Mucosa of stomach (tissue), 1 donor: ENCODE measurements at regions not wholly inside any gene's neighbourhood (a gene's known extent, or its start where the extent isn't known, plus 50 kb on each side); places are given as distances from the start of the nearest gene placed in this dataset.

Source experiments
- H3K27me3 ChIP-seq: one replicate; pipeline ENCODE4 v1.7.0; 2013; ENCODE audit warnings: mild to moderate bottlenecking, low read length; ENCODE audit not compliant: control insufficient read depth, insufficient read depth
- H3K36me3 ChIP-seq: one replicate; pipeline ENCODE4 v1.7.0; 2013; ENCODE audit warnings: low read length; ENCODE audit not compliant: control insufficient read depth, insufficient read depth
- H3K4me1 ChIP-seq: one replicate; pipeline ENCODE4 v1.7.0; 2013; ENCODE audit warnings: mild to moderate bottlenecking, low read length; ENCODE audit not compliant: control insufficient read depth, insufficient read depth
- H3K4me3 ChIP-seq: one replicate; pipeline ENCODE4 v1.7.0; 2013; ENCODE audit warnings: low read length
- H3K9ac ChIP-seq: one replicate; pipeline ENCODE4 v1.7.0; 2013; ENCODE audit warnings: mild to moderate bottlenecking, low read length, moderate library complexity
- H3K9me3 ChIP-seq: one replicate; pipeline ENCODE4 v1.7.0; 2013; ENCODE audit warnings: mild to moderate bottlenecking, low read length, moderate library complexity; ENCODE audit not compliant: control insufficient read depth
- donor health status: Pancreatic carcinoma.

DNA sequence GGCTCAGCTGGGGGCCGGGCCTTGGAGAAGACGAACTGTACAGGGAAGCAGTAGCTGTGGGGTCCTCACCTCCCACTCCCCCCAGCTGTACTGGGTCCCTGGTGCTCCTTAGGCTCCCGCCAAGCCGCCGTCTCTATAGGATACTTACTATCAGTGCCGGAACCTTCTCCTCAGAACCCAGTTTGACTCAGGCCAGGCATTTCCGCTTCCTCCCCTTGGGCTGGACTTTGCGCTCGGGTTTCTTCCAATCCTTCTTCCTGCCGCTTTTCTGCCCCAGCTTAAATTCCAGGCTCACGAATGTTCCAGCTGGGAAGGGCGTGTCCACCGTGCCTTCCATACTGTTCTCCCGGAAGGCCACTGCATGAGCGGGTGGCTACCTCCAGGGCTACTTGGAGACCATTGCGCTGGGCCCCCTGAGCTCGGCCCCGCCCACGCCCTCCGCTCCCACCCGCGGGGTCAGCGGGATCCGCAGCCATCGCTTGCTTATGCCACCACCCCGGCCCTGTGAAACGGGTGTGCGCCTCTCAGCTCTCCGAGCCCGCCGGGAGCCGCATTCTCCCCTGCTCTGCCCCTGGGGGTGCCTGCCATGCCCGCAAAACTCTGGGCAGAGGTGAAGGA is 1795.9 kb downstream of the TP53TG3F start:
- no peak overlapping the region for H3K4me3 ChIP-seq
- H3K9ac ChIP-seq = no peak overlapping the region
- H3K36me3 ChIP-seq = no peaks in the 10 kb centered on the region
- no peaks in the 10 kb centered on the region for H3K27me3 ChIP-seq
- no peaks in the 10 kb centered on the region for H3K9me3 ChIP-seq
- no peaks in the 10 kb centered on the region for H3K4me1 ChIP-seq

GRCh38 chr16:35255816-35256215 is 1796.4 kb downstream of the TP53TG3F start:
- Histone ChIP-seq H3K4me1 (no peaks in the 10 kb centered on the region), H3K27me3 (no peaks in the 10 kb centered on the region), H3K9me3 (no peaks in the 10 kb centered on the region), H3K36me3 (no peaks in the 10 kb centered on the region), H3K9ac (no peak overlapping the region), H3K4me3 (no peak overlapping the region)

- H3K4me3 ChIP-seq = no peak overlapping the region
- no peaks in the 10 kb centered on the region for H3K36me3 ChIP-seq
- H3K9me3 ChIP-seq = no peaks in the 10 kb centered on the region
- H3K9ac ChIP-seq = no peak overlapping the region
- no peaks in the 10 kb centered on the region for H3K27me3 ChIP-seq
- no peaks in the 10 kb centered on the region for H3K4me1 ChIP-seq
Measured at GRCh38 chr16:35258381-35258780, 1799.0 kb downstream of the TP53TG3F start.

DNA sequence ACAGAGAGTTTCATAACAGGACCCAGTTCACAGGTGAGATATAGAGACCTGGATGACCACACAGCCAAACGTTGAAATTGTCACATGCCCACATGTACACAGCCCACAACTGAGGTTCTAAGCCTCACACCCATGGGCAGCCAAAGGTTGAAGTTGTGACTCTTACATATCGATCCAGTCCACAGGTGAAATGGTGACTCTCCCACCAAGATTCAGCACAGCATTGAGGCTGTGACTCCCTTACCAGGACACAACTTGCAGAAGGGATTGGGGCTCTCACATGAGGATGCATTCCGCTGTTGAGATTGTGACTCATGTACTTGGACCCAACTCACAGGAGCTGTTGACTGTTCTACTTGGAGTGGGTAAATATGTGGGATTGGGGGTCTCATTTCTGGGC is 1836.4 kb downstream of the TP53TG3F start:
- no peaks in the 10 kb centered on the region for H3K27me3 ChIP-seq
- H3K9ac ChIP-seq = no peak overlapping the region
- no peaks in the 10 kb centered on the region for H3K4me1 ChIP-seq
- no peak overlapping the region for H3K4me3 ChIP-seq
- H3K36me3 ChIP-seq = no peaks in the 10 kb centered on the region
- no peaks in the 10 kb centered on the region for H3K9me3 ChIP-seq

GRCh38 chr16:35296962-35297653 is 1837.7 kb downstream of the TP53TG3F start:
- no peak overlapping the region for H3K9ac ChIP-seq

GRCh38 chr16:35298460-35299243 is 1839.2 kb downstream of the TP53TG3F start:
- no peak overlapping the region for H3K9ac ChIP-seq
- no peaks in the 10 kb centered on the region for H3K36me3 ChIP-seq
- no peaks in the 10 kb centered on the region for H3K4me1 ChIP-seq
- H3K27me3 ChIP-seq = no peaks in the 10 kb centered on the region
- H3K9me3 ChIP-seq = no peaks in the 10 kb centered on the region
- no peak overlapping the region for H3K4me3 ChIP-seq

More at GRCh38 chr16:35296962-35297653, 1837.7 kb downstream of the TP53TG3F start:
- Histone ChIP-seq H3K27me3 (no peaks in the 10 kb centered on the region), H3K4me3 (no peak overlapping the region), H3K9me3 (no peaks in the 10 kb centered on the region), H3K36me3 (no peaks in the 10 kb centered on the region), H3K4me1 (no peaks in the 10 kb centered on the region)

- no peaks in the 10 kb centered on the region for H3K27me3 ChIP-seq
- H3K9me3 ChIP-seq = no peaks in the 10 kb centered on the region
- no peaks in the 10 kb centered on the region for H3K4me1 ChIP-seq
- H3K9ac ChIP-seq = no peak overlapping the region
- H3K4me3 ChIP-seq = no peak overlapping the region
- H3K36me3 ChIP-seq = no peaks in the 10 kb centered on the region
Measured at GRCh38 chr16:35302859-35303258, 1843.4 kb downstream of the TP53TG3F start.

DNA sequence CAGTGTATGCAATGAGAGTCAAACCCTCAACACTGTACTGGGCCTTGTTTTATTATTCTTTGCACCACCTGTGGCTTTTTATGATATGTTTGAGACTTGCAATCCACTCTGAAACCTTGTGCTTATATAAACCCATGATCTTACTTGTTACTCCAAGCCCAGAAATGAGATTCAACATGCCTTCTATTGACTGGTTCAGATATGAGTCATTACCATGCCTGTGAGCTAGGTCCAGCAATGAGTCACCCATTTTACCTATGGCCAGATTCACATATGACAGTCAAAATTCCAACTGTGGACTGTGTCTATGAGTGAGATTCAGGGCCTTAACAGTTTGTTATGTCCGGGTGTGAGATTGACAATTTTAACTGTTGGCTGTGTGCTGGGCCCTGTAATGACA is 1846.1 kb downstream of the TP53TG3F start:
- Histone ChIP-seq H3K36me3 (no peaks in the 10 kb centered on the region), H3K4me1 (no peaks in the 10 kb centered on the region), H3K9ac (no peak overlapping the region), H3K4me3 (no peak overlapping the region), H3K9me3 (no peaks in the 10 kb centered on the region), H3K27me3 (no peaks in the 10 kb centered on the region)

DNA sequence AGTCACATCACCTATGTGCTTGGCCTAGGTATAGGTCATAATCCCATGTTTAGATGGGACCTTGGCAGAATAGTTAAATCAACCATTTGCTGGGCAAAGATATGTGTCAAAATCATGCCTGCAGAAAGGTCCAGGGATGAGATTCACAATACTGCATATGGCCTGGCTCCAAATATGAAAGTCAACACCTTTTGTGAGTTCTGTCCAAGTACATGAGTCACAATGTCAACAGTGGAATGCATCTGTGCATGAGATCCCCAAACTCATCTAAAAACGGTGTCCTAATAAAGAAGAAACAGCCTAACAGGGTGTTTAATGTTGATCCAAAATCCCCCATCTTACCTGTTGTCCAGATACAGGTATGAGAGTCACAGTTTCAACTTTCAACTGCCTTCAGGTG is 1847.5 kb downstream of the TP53TG3F start:
- Histone ChIP-seq H3K4me1 (no peaks in the 10 kb centered on the region), H3K27me3 (no peaks in the 10 kb centered on the region), H3K9ac (no peak overlapping the region), H3K4me3 (no peak overlapping the region), H3K36me3 (no peaks in the 10 kb centered on the region), H3K9me3 (no peaks in the 10 kb centered on the region)

DNA sequence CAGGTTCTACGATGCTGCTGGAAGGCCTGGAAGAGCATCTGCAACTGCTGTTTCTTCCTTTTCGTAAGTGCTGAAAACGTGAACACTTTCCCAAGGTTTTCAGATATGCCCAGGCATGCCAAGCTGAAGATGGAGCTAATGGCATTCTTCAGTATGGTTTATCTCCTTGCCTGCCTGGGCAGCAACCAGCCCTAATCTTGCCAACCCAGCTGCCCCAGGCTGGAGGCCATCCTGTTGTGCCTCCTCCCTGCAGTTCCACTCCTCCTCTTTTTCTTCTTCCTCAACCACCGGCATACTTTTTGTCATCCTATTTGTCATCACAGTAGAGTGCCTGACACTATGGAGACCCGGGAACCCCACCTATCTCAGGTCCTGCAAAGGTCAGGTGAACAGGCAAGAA is 1849.3 kb downstream of the TP53TG3F start:
- H3K4me1 ChIP-seq = no peaks in the 10 kb centered on the region
- H3K27me3 ChIP-seq = no peaks in the 10 kb centered on the region
- no peak overlapping the region for H3K9ac ChIP-seq
- no peaks in the 10 kb centered on the region for H3K36me3 ChIP-seq
- H3K9me3 ChIP-seq = no peaks in the 10 kb centered on the region
- no peak overlapping the region for H3K4me3 ChIP-seq

GRCh38 chr16:35310999-35311398 is 1851.6 kb downstream of the TP53TG3F start:
- no peaks in the 10 kb centered on the region for H3K4me1 ChIP-seq
- H3K4me3 ChIP-seq = no peak overlapping the region
- no peaks in the 10 kb centered on the region for H3K27me3 ChIP-seq
- no peaks in the 10 kb centered on the region for H3K36me3 ChIP-seq
- H3K9me3 ChIP-seq = no peaks in the 10 kb centered on the region
- H3K9ac ChIP-seq = no peak overlapping the region

DNA sequence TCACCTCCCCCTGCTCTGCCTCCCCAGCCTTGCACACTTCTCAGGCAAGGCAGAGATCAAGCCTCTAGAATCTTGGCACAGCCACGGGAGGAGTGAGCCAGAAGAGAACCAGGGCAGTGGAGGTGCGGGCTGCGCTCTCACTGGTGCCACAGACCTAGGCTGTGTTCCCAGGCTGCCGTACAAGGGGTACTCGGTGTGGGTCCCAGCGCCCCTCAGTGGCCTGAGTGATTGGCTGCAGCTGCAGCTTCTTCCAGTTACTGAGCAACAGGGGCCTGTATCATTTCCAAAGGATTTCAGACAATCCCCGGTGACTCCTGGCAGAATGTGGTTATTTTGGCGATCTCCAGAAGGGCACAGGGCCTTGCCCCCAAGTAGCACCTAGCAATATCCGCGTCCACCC is 1852.1 kb downstream of the TP53TG3F start:
- H3K36me3 ChIP-seq = no peaks in the 10 kb centered on the region
- no peaks in the 10 kb centered on the region for H3K9me3 ChIP-seq
- H3K27me3 ChIP-seq = no peaks in the 10 kb centered on the region

More for the DNA sequence above, 1852.1 kb downstream of the TP53TG3F start:
- Histone ChIP-seq H3K4me3 (no peak overlapping the region), H3K9ac (no peak overlapping the region), H3K4me1 (no peaks in the 10 kb centered on the region)
